Gastrocnemius medialis (tissue), 4 donors: ENCODE measurements at regions not wholly inside any gene's neighbourhood (a gene's known extent, or its start where the extent isn't known, plus 50 kb on each side); places are given as distances from the start of the nearest gene placed in this dataset.

Experiments used
- CTCF ChIP-seq, 5 experiments: fragments of 450-650 bp in 3 of 5; fragments of 200-600 bp in 2 of 5; sonication (generic) in 2 of 5; IDR thresholded peaks in 4 of 5; conservative IDR thresholded peaks in 1 of 5; 1 replicate in 4 of 5; 2 replicates in 1 of 5; pipeline ENCODE4 v1.5.1; 2016 to 2019; ENCODE audit warnings: antibody characterized with exemption in 5 of 5, mild to moderate bottlenecking in 3 of 5, moderate library complexity in 3 of 5
- POLR2A ChIP-seq, 2 donors: fragments of 450-650 bp; IDR thresholded peaks; one replicate each; pipeline ENCODE4 v1.6.1; 2017; ENCODE audit warnings: antibody characterized with exemption in 2 of 2, mild to moderate bottlenecking in 2 of 2, moderate library complexity in 2 of 2

- TF ChIP-seq CTCF (IDR thresholded peaks at IDR 0.05 in 4 of 5, conservative IDR thresholded peaks at IDR 0.05 in 1 of 5) = no peak
- TF ChIP-seq POLR2A (IDR thresholded peaks at IDR 0.05) = no peak
These were observed 76.8 kb upstream of the LEP start for GRCh38 chr7:128164061-128164954.
